GM10266 (cell line): ENCODE measurements at regions not wholly inside any gene's neighbourhood (a gene's known extent, or its start where the extent isn't known, plus 50 kb on each side); places are given as distances from the start of the nearest gene placed in this dataset.

Source experiments
- DNase-seq: peaks from one replicate; pipeline ENCODE4 v3.0.0; 2012; ENCODE audit errors: extremely low spot score
- CTCF ChIP-seq: IDR thresholded peaks from 2 replicates; pipeline ENCODE4 v1.5.1; 2012; ENCODE audit warnings: mild to moderate bottlenecking, low read depth; ENCODE audit not compliant: control insufficient read depth, insufficient read depth; ENCODE audit errors: missing control alignments

- DNase-seq, result no peak
Measured at GRCh38 chr2:44844651-44845270, 96.7 kb upstream of the SIX3 start.

GRCh38 chr2:44848026-44848425, 93.5 kb upstream of the SIX3 start:
- no peak for DNase-seq
- no peak for TF ChIP-seq CTCF

More at GRCh38 chr2:44844651-44845270, 96.7 kb upstream of the SIX3 start:
- TF ChIP-seq CTCF, result no peak

- DNase-seq, result no peak
- TF ChIP-seq CTCF, result no peak
Measured at GRCh38 chr2:44850016-44850415, 91.5 kb upstream of the SIX3 start.

GRCh38 chr2:44851518-44851917, 90.0 kb upstream of the SIX3 start:
- no peak for TF ChIP-seq CTCF

GRCh38 chr2:44852594-44852993, 88.9 kb upstream of the SIX3 start:
- DNase-seq, result no peak
- no peak for TF ChIP-seq CTCF

More at GRCh38 chr2:44851518-44851917, 90.0 kb upstream of the SIX3 start:
- no peak for DNase-seq

GRCh38 chr2:44859337-44859736, 82.2 kb upstream of the SIX3 start:
- DNase-seq, result no peak
- no peak for TF ChIP-seq CTCF

- DNase-seq, result no peak
- no peak for TF ChIP-seq CTCF
Measured at GRCh38 chr2:44866152-44866551, 75.3 kb upstream of the SIX3 start.
